ENCODE measurements at regions not wholly inside any gene's neighbourhood (a gene's known extent, or its start where the extent isn't known, plus 50 kb on each side); places are given as distances from the start of the nearest gene placed in this dataset.

- DNase-seq, result no peak
- H3K4me3 ChIP-seq, result no peak overlapping the region
- intact Hi-C loops (cut with DNase I), result no loop called here
These were observed 52.3 kb downstream of the HDGFL1 start for GRCh38 chr6:22621701-22622100.

GRCh38 chr6:22622351-22622750 lies 53.0 kb downstream of the HDGFL1 start:
- no peak for ATAC-seq
- TF ChIP-seq CTCF (IDR thresholded peaks at IDR 0.05), result no peak
- TF ChIP-seq POLR2A (IDR thresholded peaks at IDR 0.05), result no peak
- Histone ChIP-seq H3K4me1 (no peaks in the 10 kb centered on the region), H3K27ac (no peak overlapping the region), H3K36me3 (replicated peaks in 1 of 2; ENCODE audit: insufficient read depth in 1 of 2, low read depth in 2 of 2) (no peaks in the 10 kb centered on the region), H3K4me3 (no peak overlapping the region), H3K9me3 (no peaks in the 10 kb centered on the region), H3K27me3 (no peaks in the 10 kb centered on the region)
- intact Hi-C loops (cut with DNase I), result no loop called here
- no peak for DNase-seq

More at GRCh38 chr6:22621701-22622100, 52.3 kb downstream of the HDGFL1 start:
- no peak for ATAC-seq
- Histone ChIP-seq H3K27ac (no peak overlapping the region), H3K27me3 (no peaks in the 10 kb centered on the region), H3K4me1 (no peaks in the 10 kb centered on the region), H3K36me3 (replicated peaks in 1 of 2; ENCODE audit: insufficient read depth in 1 of 2, low read depth in 2 of 2) (no peaks in the 10 kb centered on the region), H3K9me3 (no peaks in the 10 kb centered on the region)
- no peak for TF ChIP-seq CTCF (IDR thresholded peaks at IDR 0.05)
- TF ChIP-seq POLR2A (IDR thresholded peaks at IDR 0.05), result no peak

- ATAC-seq (no peak), DNase-seq (no peak)
- H3K4me1 ChIP-seq, result no peaks in the 10 kb centered on the region
- no peaks in the 10 kb centered on the region for H3K27me3 ChIP-seq
- TF ChIP-seq CTCF (IDR thresholded peaks at IDR 0.05), result no peak
- no peak for TF ChIP-seq POLR2A (IDR thresholded peaks at IDR 0.05)
- no peaks in the 10 kb centered on the region for H3K9me3 ChIP-seq
- no peak overlapping the region for H3K4me3 ChIP-seq
- no peak overlapping the region for H3K27ac ChIP-seq
- intact Hi-C loops (cut with DNase I), result no loop called here
- WGBS, 2 donors, result 82 to 86% methylated on average over 3 of the region's 3 CpGs
- no peaks in the 10 kb centered on the region for H3K36me3 ChIP-seq (replicated peaks in 1 of 2; ENCODE audit: insufficient read depth in 1 of 2, low read depth in 2 of 2)
These were observed 53.4 kb downstream of the HDGFL1 start for GRCh38 chr6:22622813-22623212.

- TF ChIP-seq POLR2A (IDR thresholded peaks at IDR 0.05), result no peak
- no peak for TF ChIP-seq CTCF (IDR thresholded peaks at IDR 0.05)
- intact Hi-C loops (cut with DNase I), result no loop called here
- WGBS, 2 donors, result 84 to 88% methylated on average over 2 of the region's 2 CpGs
- no peak overlapping the region for H3K4me3 ChIP-seq
- H3K9me3 ChIP-seq, result no peaks in the 10 kb centered on the region
- ATAC-seq (no peak), DNase-seq (no peak)
- no peaks in the 10 kb centered on the region for H3K4me1 ChIP-seq
- no peaks in the 10 kb centered on the region for H3K36me3 ChIP-seq (replicated peaks in 1 of 2; ENCODE audit: insufficient read depth in 1 of 2, low read depth in 2 of 2)
- H3K27me3 ChIP-seq, result no peaks in the 10 kb centered on the region
- no peak overlapping the region for H3K27ac ChIP-seq
These were observed 58.3 kb downstream of the HDGFL1 start for GRCh38 chr6:22627644-22628043.

GRCh38 chr6:22631091-22631490 lies 61.7 kb downstream of the HDGFL1 start:
- WGBS, 2 donors, result 54 to 56% methylated on average over 2 of the region's 2 CpGs

More at GRCh38 chr6:22631091-22631490, 61.7 kb downstream of the HDGFL1 start:
- ATAC-seq (no peak), DNase-seq (no peak)
- Histone ChIP-seq H3K36me3 (replicated peaks in 1 of 2; ENCODE audit: insufficient read depth in 1 of 2, low read depth in 2 of 2) (no peaks in the 10 kb centered on the region), H3K27ac (no peak overlapping the region), H3K27me3 (no peaks in the 10 kb centered on the region), H3K4me3 (no peak overlapping the region), H3K4me1 (no peaks in the 10 kb centered on the region), H3K9me3 (no peaks in the 10 kb centered on the region)
- TF ChIP-seq CTCF (IDR thresholded peaks at IDR 0.05) (no peak), POLR2A (IDR thresholded peaks at IDR 0.05) (no peak)
- intact Hi-C loops (cut with DNase I), result no loop called here
